Ascending aorta (tissue), 2 donors: ENCODE measurements at regions not wholly inside any gene's neighbourhood (a gene's known extent, or its start where the extent isn't known, plus 50 kb on each side); places are given as distances from the start of the nearest gene placed in this dataset.

Source experiments
- DNase-seq, 2 donors: peaks; one replicate each; pipeline ENCODE4 v3.0.0-alpha.2; 2019; ENCODE audit warnings: low spot score in 2 of 2
- H3K27ac ChIP-seq, 2 donors: fragments of 200-600 bp; sonication (generic); one replicate each; pipeline ENCODE4 v1.5.1; 2016 to 2017; ENCODE audit warnings: mild to moderate bottlenecking in 1 of 2
- H3K27me3 ChIP-seq: fragments of 200-600 bp; sonication (generic); one replicate; pipeline ENCODE4 v1.5.1; 2017
- H3K36me3 ChIP-seq, 2 donors: fragments of 200-600 bp; sonication (generic); one replicate each; pipeline ENCODE4 v1.5.1; 2016
- H3K4me1 ChIP-seq, 2 donors: fragments of 200-600 bp; sonication (generic); one replicate each; pipeline ENCODE4 v1.5.1; 2016 to 2017; ENCODE audit warnings: mild to moderate bottlenecking in 1 of 2
- H3K4me3 ChIP-seq, 2 donors: fragments of 200-600 bp; sonication (generic); one replicate each; pipeline ENCODE4 v1.5.1; 2016 to 2017; ENCODE audit warnings: mild to moderate bottlenecking in 1 of 2
- H3K9me3 ChIP-seq, 2 donors: fragments of 200-600 bp; sonication (generic); one replicate each; pipeline ENCODE4 v1.5.1; 2016
- intact Hi-C: fragments of 100-400 bp; cut with DNase I; formaldehyde crosslinking; loops from one replicate; pipeline ENCODE4 v1.15.1; 2023
- TF ChIP-seq, protein P1 (sequence below), 3 experiments: fragments of 200-600 bp in 2 of 3; fragments of 450-650 bp in 1 of 3; sonication (generic) in 2 of 3; IDR thresholded peaks; one replicate each; pipeline ENCODE4 v1.5.1; 2016 to 2019; ENCODE audit warnings: antibody characterized with exemption in 3 of 3, mild to moderate bottlenecking in 1 of 3, moderate library complexity in 1 of 3

DNA sequence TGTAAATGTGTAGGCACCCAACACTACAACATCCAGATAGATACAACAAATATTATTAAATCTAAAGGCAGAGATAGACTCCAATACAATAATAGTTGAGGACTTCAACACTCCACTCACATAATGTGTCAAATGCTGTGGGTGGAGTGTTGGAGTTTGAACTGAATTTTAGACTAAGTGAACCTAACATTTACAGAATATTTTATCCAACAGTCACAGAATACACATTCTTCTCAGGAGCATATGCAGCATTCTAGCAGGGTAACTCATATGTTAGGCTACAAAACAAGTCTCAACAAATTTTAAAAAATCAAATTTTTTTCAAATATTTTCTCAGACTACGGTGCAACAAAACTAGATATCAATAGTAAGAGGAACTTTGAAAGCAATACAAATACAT lies 648.7 kb upstream of the CDH18 start:
- TF ChIP-seq, protein P1, sequence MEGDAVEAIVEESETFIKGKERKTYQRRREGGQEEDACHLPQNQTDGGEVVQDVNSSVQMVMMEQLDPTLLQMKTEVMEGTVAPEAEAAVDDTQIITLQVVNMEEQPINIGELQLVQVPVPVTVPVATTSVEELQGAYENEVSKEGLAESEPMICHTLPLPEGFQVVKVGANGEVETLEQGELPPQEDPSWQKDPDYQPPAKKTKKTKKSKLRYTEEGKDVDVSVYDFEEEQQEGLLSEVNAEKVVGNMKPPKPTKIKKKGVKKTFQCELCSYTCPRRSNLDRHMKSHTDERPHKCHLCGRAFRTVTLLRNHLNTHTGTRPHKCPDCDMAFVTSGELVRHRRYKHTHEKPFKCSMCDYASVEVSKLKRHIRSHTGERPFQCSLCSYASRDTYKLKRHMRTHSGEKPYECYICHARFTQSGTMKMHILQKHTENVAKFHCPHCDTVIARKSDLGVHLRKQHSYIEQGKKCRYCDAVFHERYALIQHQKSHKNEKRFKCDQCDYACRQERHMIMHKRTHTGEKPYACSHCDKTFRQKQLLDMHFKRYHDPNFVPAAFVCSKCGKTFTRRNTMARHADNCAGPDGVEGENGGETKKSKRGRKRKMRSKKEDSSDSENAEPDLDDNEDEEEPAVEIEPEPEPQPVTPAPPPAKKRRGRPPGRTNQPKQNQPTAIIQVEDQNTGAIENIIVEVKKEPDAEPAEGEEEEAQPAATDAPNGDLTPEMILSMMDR (IDR thresholded peaks at IDR 0.05), result no peak
- Histone ChIP-seq H3K36me3 (no peaks in the 10 kb centered on the region), H3K4me1 (no peaks in the 10 kb centered on the region), H3K9me3 (no peaks in the 10 kb centered on the region), H3K27me3 (no peaks in the 10 kb centered on the region), H3K27ac (no peak overlapping the region), H3K4me3 (no peak overlapping the region)
- no peak for DNase-seq
- intact Hi-C loops, result no loop called here

DNA sequence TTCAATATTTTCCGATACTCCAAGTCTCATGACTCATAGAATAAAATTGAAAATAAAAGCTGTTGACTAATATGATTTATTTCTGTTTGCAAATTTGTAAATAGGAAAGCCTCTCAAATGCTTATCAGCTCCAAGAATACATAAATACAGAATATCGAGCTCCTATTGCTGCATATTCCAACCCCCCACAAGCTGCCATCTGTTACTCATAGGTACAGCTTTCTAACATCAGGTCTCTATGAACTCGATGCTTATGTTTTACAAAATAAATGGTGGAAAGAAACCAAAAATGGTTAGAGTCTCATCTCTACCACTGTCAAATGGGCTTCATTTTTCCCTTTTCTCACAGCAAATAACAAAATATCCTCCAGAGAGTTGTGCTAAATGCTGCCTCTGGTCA lies 631.6 kb upstream of the CDH18 start:
- H3K4me1 ChIP-seq, result no peaks in the 10 kb centered on the region
- intact Hi-C loops, result no loop called here
- no peak overlapping the region for H3K4me3 ChIP-seq
- no peaks in the 10 kb centered on the region for H3K36me3 ChIP-seq
- TF ChIP-seq, protein P1 (IDR thresholded peaks at IDR 0.05), result no peak
- H3K27me3 ChIP-seq, result no peaks in the 10 kb centered on the region
- no peaks in the 10 kb centered on the region for H3K9me3 ChIP-seq
- no peak for DNase-seq
- H3K27ac ChIP-seq, result no peak overlapping the region

DNA sequence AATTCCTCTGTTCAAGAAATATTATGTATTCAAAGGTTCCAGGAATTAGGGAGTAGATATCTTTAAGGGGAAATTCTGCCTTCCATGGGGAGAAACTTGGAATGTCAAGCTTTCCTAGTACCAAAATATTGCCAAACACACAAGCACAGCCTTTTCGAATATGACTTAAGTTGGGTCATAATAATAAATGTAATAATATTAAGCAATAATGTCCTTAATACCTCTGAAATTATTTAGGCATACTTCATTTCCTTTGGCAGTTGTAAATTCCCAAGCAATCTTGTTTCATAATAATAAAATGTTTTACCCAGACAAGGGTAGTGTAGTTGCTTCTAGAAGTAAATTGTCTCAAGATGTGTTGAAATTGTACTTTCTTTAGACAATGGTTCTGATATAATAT lies 630.3 kb upstream of the CDH18 start:
- no peaks in the 10 kb centered on the region for H3K36me3 ChIP-seq
- H3K4me3 ChIP-seq, result no peak overlapping the region
- intact Hi-C loops, result no loop called here
- no peaks in the 10 kb centered on the region for H3K27me3 ChIP-seq
- TF ChIP-seq, protein P1 (IDR thresholded peaks at IDR 0.05), result no peak
- no peaks in the 10 kb centered on the region for H3K4me1 ChIP-seq
- no peaks in the 10 kb centered on the region for H3K9me3 ChIP-seq
- no peak overlapping the region for H3K27ac ChIP-seq
- no peak for DNase-seq

DNA sequence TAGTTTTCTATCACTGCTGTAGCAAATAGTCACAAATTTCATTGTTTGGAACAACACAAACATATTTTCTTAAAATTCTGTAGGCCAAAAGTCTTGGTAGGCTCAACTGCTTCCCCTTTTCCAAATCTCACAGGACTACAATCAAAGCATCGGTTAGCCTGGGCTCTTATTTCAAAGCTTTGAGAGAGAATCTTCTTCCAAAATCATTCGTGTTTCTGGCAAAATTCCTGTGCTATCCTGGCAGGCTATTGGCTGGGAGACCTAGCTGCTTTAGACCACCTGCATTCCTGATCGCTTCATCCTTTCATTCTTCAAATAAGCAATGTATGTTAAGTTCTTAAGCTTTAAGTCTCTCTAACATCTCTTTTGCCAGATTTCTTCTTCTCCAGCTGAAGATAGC lies 629.8 kb upstream of the CDH18 start:
- DNase-seq, result no peak
- H3K36me3 ChIP-seq, result no peaks in the 10 kb centered on the region
- H3K27me3 ChIP-seq, result no peaks in the 10 kb centered on the region
- no peaks in the 10 kb centered on the region for H3K9me3 ChIP-seq
- intact Hi-C loops, result no loop called here
- H3K27ac ChIP-seq, result no peak overlapping the region
- H3K4me1 ChIP-seq, result no peaks in the 10 kb centered on the region
- no peak overlapping the region for H3K4me3 ChIP-seq
- TF ChIP-seq, protein P1 (IDR thresholded peaks at IDR 0.05), result no peak

DNA sequence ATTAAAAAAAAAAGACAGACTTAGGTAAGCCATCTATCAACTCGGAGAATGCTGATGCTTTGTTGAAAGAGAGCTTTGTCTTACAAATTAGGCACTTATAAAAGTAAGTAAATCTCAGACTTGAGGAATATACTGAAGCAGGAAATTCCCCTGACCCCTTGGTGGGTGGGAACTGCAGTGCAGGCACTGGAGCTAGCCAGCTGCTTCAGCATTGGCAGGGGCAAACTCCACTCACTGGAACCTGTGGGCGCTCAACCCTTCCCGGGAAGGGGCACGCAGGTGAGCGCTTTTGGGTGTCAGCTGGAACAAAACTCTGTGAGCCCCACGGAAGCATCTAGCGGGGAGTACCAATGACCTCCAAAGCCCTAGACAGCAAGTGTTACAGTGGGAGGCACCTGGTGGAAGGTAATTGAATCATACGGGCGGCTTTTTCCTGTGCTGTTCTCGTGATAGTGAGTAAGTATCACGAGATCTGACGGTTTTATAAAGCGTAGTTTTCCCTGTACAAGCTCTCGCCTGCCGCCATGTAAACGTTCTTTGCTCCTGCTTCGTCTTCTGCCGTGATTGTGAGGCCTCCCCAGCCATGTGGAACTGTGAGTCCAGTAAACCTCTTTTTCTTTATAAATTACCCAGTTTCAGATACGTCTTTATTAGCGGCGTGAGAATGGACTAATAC lies 628.0 kb upstream of the CDH18 start:
- Histone ChIP-seq H3K4me3 (no peak overlapping the region), H3K9me3 (no peaks in the 10 kb centered on the region), H3K27me3 (no peaks in the 10 kb centered on the region), H3K36me3 (no peaks in the 10 kb centered on the region), H3K27ac (no peak overlapping the region), H3K4me1 (no peaks in the 10 kb centered on the region)
- TF ChIP-seq, protein P1 (IDR thresholded peaks at IDR 0.05), result no peak
- intact Hi-C loops, result no loop called here
- no peak for DNase-seq

DNA sequence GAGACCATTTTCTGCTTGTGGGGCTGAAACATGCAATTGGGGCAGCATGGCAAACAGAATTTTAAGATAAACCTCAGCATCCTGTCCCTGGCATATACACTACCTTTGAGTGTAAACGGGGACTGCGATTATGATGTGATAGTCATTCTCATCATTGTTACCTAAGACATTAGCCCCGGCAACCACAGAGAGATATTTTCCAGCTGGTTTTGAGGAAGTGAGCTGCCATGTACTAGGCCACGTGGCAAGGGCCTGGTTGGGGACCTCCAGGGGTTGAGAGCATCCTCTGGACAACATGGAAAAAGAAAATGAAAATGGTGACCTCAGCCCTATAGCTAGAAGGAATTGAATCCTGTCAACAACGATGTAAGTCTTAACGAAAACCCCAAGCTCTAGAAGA lies 623.6 kb upstream of the CDH18 start:
- H3K9me3 ChIP-seq, result no peaks in the 10 kb centered on the region
- H3K27me3 ChIP-seq, result no peaks in the 10 kb centered on the region
- no peaks in the 10 kb centered on the region for H3K4me1 ChIP-seq
- no peaks in the 10 kb centered on the region for H3K36me3 ChIP-seq
- DNase-seq, result no peak
- TF ChIP-seq, protein P1 (IDR thresholded peaks at IDR 0.05), result no peak
- H3K27ac ChIP-seq, result no peak overlapping the region
- no peak overlapping the region for H3K4me3 ChIP-seq
- intact Hi-C loops, result no loop called here
